Jurkat, Clone E6-1 (cell line): ENCODE measurements at regions not wholly inside any gene's neighbourhood (a gene's known extent, or its start where the extent isn't known, plus 50 kb on each side); places are given as distances from the start of the nearest gene placed in this dataset.

Experiments used
- DNase-seq: peaks from one replicate; pipeline ENCODE4 v3.0.0-alpha.2; 2011; ENCODE audit warnings: low read depth, low spot score
- H3K4me3 ChIP-seq: 2 replicates; pipeline ENCODE4 v1.5.1; 2011; ENCODE audit warnings: mild to moderate bottlenecking, low read length, control low read depth, moderate library complexity

DNA sequence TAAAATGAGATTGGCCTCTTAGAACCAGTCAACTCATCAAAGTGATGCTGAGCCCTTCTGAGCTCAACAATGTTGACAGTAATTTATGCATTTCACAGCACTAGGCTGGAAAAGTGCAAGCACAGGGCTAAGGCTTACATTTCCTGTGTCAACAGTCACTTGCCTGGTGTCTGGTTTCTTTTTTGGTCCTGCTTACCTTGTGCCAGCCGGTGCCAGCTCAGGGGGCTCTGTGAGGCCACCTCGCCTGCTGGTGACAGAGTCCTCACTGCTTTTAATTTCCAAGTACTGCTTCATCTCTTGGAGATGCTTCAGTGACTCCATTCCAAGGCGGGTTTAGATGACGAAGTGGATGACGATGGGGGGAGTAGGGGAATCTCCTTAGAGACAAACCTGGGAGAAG, 53.1 kb upstream of the KCNA1 start:
- peak; percentile 23 for DNase-seq
- H3K4me3 ChIP-seq, result no peak overlapping the region

GRCh38 chr12:4857472-4858291, 52.0 kb upstream of the KCNA1 start:
- H3K4me3 ChIP-seq, result no peak overlapping the region
- DNase-seq, result peak; percentile 65

DNA sequence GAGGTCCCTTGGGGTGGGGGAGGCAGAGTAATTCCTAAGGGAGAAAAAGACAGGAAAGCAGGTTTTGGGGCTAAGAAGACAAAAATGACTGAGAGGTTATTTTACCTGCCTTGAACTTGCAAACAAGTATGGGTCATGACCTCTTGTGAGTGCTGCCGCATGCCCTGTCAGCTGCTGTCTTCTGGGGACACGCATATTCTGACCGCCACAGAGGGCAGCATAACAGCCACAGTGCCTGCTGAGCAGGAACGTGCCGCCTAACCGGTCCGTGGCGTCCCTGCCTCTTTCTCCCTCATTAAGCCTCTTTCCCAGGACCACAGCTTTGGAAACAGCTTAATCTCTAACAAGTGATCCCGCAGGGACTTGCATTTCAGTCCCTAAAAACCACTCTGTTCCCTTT, 51.3 kb upstream of the KCNA1 start:
- DNase-seq, result no peak

GRCh38 chr12:4859478-4860210, 50.1 kb upstream of the KCNA1 start:
- H3K4me3 ChIP-seq, result no peak overlapping the region
- DNase-seq, result no peak

More for the DNA sequence above, 51.3 kb upstream of the KCNA1 start:
- no peak overlapping the region for H3K4me3 ChIP-seq
